HG03521 (cell line): ENCODE measurements at regions not wholly inside any gene's neighbourhood (a gene's known extent, or its start where the extent isn't known, plus 50 kb on each side); places are given as distances from the start of the nearest gene placed in this dataset.

Source experiments
- ATAC-seq: cut with Tn5 transposase; IDR thresholded peaks from one replicate; pipeline ENCODE4 v1.9.1; 2021; ENCODE audit warnings: mild to moderate bottlenecking, moderate library complexity; ENCODE audit not compliant: unreplicated experiment

DNA sequence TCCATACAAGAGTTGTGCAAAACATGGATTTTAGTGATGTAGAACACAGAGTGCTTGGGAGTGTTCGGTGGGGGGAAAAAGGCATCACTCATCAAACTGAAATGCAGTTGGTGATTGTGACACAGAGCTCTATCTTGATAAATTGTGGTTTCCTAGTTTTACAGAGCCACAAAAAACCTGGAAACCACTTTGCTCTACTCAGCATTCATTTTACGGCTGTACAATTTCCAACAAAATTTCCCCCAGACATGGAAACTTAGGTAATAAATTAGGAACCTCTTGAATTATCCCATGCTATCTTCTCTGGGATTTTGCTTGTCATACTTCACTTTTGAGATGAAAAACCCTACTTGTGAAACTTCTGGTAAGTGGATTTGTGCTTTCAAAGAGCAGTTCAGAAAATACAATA lies 614.9 kb upstream of the FZD8 start:
- ATAC-seq = no peak

DNA sequence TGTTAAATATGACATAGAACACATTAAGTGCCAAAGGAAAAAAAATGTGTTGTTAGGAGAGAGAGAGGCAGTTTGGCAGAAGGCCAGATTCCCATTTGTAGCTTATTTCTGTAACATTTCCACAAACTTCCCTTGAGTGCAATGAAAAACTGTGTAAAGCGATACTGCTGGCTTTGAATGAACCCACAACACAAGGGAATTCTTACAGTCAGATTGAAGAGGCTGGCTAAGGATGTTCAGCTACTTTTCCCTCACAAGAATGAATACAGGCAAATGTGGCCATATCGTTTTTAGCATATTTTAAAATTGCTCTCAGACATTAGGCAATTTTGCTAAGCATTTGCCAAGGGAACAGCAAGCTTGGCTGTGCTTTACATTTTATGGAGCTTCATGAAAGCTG lies 614.1 kb upstream of the FZD8 start:
- ATAC-seq = no peak

DNA sequence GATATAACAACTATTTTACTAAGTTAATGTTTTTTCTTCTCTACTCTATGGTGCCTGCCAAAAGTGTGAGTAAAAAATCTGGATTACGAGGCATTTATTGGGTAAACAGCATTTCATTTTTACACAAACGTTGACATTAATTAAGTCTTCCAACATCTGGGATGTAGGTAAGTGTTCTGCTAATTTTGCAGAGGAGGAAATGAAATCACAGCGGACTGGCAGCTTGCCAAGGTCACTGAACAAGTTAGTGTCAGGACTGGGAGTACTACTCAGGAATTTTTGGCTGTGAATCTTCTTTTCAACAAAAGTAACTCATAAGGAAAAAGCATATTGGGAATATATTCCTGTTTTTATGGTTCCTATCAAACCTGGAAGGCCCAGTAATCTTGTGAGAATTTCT lies 612.1 kb upstream of the FZD8 start:
- ATAC-seq = no peak

- no peak for ATAC-seq
These were observed 611.6 kb upstream of the FZD8 start for GRCh38 chr10:36253731-36254130.

GRCh38 chr10:36251068-36251467 lies 609.0 kb upstream of the FZD8 start:
- no peak for ATAC-seq

GRCh38 chr10:36248304-36248981 lies 606.3 kb upstream of the FZD8 start:
- no peak for ATAC-seq

- ATAC-seq = no peak
These were observed 605.4 kb upstream of the FZD8 start for GRCh38 chr10:36247478-36247877.

GRCh38 chr10:36236931-36237330 lies 594.8 kb upstream of the FZD8 start:
- no peak for ATAC-seq

DNA sequence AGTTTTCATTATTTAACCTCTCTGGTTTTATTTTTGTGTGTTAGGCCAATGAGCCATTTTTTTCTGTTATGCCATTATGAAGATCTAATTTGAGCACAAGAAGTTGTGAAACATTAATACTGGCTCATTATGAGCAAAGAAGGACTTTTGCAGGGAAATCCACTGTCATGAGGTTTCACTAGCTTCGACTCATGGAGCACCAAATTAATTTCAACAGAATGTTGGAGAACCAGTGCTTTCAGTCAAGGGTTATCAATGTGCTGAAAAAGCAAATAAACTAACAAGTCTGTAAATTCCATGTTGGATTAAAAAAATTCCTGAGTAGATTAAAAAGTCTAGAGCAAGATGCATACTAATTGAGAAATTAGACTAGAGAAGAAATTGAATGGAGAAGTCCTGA lies 594.2 kb upstream of the FZD8 start:
- no peak for ATAC-seq

DNA sequence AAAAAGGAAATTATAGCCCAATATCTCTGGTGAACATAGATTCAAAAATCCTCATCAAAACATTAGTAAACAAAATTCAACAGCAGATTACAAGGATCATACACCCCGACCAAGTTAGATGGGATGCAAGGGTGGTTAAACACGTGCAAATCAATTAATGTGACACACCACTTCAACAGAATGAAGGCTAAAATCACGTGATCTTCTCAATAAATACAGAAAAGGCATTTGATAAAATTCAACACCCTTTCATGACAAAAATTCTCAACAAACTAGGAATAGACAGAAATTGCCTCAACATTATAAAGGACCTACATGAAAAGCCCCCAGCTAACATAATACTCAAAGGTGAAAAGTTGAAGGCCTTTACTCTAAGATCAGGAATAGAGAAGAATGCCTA lies 590.8 kb upstream of the FZD8 start:
- no peak for ATAC-seq

DNA sequence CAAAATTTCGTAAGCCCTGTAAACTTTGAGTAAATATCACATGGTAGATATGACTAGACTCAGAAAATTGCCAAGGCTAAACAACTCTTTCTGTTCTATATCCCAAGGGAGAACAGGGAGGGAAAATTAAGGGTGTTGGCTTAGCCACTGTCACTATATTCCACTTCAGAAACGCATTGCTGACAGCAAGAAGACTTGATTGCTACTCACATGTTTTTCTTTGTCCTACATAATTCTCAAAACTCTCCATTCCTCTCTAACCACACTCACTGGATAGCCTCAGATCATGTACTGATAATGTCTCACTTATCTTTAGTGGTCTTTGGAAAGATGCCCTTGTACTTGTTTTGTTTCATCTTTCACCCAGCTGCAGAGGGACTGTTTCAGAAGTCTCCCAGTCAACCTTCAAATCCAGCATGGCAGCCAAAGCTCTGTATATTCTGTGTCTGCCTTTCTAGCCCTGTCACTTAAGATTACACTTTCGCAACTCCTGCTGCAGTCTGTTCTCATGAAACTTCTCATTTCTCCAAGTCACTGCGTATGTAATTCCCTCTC lies 582.4 kb upstream of the FZD8 start:
- no peak for ATAC-seq

- no peak for ATAC-seq
These were observed 579.0 kb upstream of the FZD8 start for GRCh38 chr10:36221101-36221500.

GRCh38 chr10:36220151-36220550 lies 578.1 kb upstream of the FZD8 start:
- no peak for ATAC-seq

GRCh38 chr10:36211856-36212255 lies 569.8 kb upstream of the FZD8 start:
- ATAC-seq = no peak

DNA sequence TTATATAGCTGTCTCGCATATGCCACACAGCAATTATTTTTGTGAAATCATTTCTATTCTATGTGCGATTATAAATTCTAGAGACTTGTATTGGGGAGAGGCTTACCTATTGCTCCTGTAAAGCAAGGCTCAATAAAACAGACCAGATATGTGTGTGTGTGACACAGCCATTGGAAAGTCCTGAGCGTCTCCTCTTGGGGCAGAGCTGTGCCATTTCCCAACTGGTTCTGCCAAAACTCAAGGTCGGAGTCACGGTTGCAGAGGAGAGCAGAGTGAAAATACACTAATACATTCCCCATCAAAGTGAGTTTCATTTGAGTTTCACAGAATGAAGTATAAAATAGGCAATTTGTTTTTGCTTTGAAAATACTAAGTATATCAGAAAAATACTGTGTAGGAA lies 567.4 kb upstream of the FZD8 start:
- ATAC-seq = no peak

- no peak for ATAC-seq
These were observed 560.8 kb upstream of the FZD8 start for GRCh38 chr10:36202881-36203280.

DNA sequence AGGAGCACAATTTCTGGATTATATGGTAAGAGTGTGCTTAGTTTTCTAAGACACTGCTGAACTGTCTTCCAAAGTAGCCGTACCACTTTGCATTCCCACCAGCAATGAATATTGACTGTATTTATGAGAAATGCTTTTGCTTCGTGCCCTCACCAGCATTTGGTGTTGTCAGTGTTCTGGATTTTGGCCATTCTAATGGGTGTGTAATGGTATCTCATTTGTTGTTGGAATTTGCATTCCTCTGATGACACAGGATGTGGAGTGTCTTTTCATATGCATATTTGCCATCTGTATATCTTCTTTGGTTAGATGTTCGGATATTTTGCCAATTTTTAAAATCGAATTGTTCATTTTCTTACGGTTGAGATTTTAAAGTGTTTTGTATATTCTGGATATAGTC lies 558.5 kb upstream of the FZD8 start:
- no peak for ATAC-seq

DNA sequence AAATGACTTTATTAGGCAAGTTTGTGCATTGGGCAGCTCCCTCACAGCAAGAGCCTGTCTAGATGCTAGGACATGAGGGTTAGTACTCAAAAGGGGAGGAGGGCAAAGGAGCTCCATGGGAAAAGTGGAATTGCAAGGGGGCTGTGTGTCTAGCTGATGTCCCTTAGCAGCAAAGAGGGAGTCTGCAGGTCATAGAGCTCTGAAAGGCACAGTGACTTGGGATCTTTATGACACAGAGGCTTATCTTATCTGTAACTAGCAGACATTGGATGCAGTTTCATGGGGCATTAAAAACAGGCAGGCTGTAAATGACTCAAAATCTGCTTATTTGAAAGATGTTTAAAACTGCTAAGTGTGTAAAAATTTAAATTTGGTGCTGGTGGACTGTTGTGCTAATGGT lies 556.2 kb upstream of the FZD8 start:
- no peak for ATAC-seq

- no peak for ATAC-seq
These were observed 553.3 kb upstream of the FZD8 start for GRCh38 chr10:36195364-36195763.

- no peak for ATAC-seq
These were observed 552.2 kb upstream of the FZD8 start for GRCh38 chr10:36194276-36194675.

- ATAC-seq = no peak
These were observed 548.9 kb upstream of the FZD8 start for GRCh38 chr10:36191009-36191408.

- no peak for ATAC-seq
These were observed 546.4 kb upstream of the FZD8 start for GRCh38 chr10:36188461-36188860.

GRCh38 chr10:36188080-36188453 lies 546.0 kb upstream of the FZD8 start:
- ATAC-seq = no peak
